Natural killer cell (primary cell): ENCODE measurements at regions not wholly inside any gene's neighbourhood (a gene's known extent, or its start where the extent isn't known, plus 50 kb on each side); places are given as distances from the start of the nearest gene placed in this dataset.

Source experiments
- ATAC-seq, 3 donors: fragments of 150-1000 bp in 2 of 3; fragments of 200-7000 bp in 1 of 3; cut with Tn5 transposase; 1 replicate in 1 of 3; 2 replicates in 2 of 3; pipeline ENCODE4 v1.10.0; 2021; ENCODE audit warnings: mild to moderate bottlenecking in 2 of 3, moderate library complexity in 2 of 3
- DNase-seq, 2 donors: peaks; one replicate each; pipeline versions ENCODE4 v3.0.0 to v3.0.0-alpha.2; 2013 to 2021; ENCODE audit warnings: mixed read lengths in 1 of 2
- H3K27ac ChIP-seq: one replicate; pipeline ENCODE4 v1.5.1; 2013; ENCODE audit warnings: mild to moderate bottlenecking, low read length
- H3K27me3 ChIP-seq: one replicate; pipeline ENCODE4 v1.6.1; 2013; ENCODE audit warnings: low read length; ENCODE audit not compliant: control insufficient read depth, insufficient read depth
- H3K36me3 ChIP-seq: one replicate; pipeline ENCODE4 v1.6.1; 2013; ENCODE audit warnings: low read length; ENCODE audit not compliant: control insufficient read depth, insufficient read depth
- H3K4me1 ChIP-seq: one replicate; pipeline ENCODE4 v1.6.1; 2013; ENCODE audit warnings: low read length; ENCODE audit not compliant: control insufficient read depth, insufficient read depth
- H3K4me3 ChIP-seq: one replicate; pipeline ENCODE4 v1.5.1; 2013; ENCODE audit warnings: low read length
- H3K9me3 ChIP-seq: one replicate; pipeline ENCODE4 v1.6.1; 2013; ENCODE audit warnings: low read length; ENCODE audit not compliant: control insufficient read depth, insufficient read depth
- H3K27ac Mint-ChIP-seq, 2 donors: one replicate each; pipeline ENCODE4 v1.8.0; 2022; ENCODE audit warnings: mild to moderate bottlenecking in 2 of 2, mixed read lengths in 2 of 2, moderate library complexity in 1 of 2
- H3K27me3 Mint-ChIP-seq, 2 donors: one replicate each; pipeline ENCODE4 v1.8.0; 2022; ENCODE audit warnings: low read depth in 2 of 2, mixed read lengths in 2 of 2
- H3K36me3 Mint-ChIP-seq: one replicate; pipeline ENCODE4 v1.8.0; 2022; ENCODE audit warnings: mixed read lengths
- H3K4me1 Mint-ChIP-seq, 2 donors: one replicate each; pipeline ENCODE4 v1.8.0; 2022; ENCODE audit warnings: mixed read lengths in 2 of 2
- H3K4me3 Mint-ChIP-seq: one replicate; pipeline ENCODE4 v1.8.0; 2022; ENCODE audit warnings: mild to moderate bottlenecking, moderate library complexity, mixed read lengths
- H3K9me3 Mint-ChIP-seq, 2 donors: one replicate each; pipeline ENCODE4 v1.8.0; 2022; ENCODE audit warnings: mixed read lengths in 2 of 2
- CTCF ChIP-seq: fragments of 200-600 bp; IDR thresholded peaks from one replicate; pipeline ENCODE4 v1.8.0; 2022; ENCODE audit warnings: antibody characterized with exemption
- WGBS: methylation state at CpG from one replicate; pipeline ENCODE4 v1.1.7; 2013; ENCODE audit warnings: missing lambda C conversion rate; ENCODE audit not compliant: insufficient coverage; 5-methylcytosine and 5-hydroxymethylcytosine counted together
- intact Hi-C: fragments of 100-400 bp; cut with micrococcal nuclease; formaldehyde crosslinking; loops from one replicate; pipeline ENCODE4 v1.14.2; 2022

GRCh38 chr5:25405850-25406249, 761.1 kb upstream of the CDH10 start:
- Histone ChIP-seq H3K4me3 (no peak overlapping the region), H3K27ac (no peak overlapping the region), H3K9me3 (peaks cover 6% of the 10 kb centered on the region), H3K27me3 (no peaks in the 10 kb centered on the region), H3K4me1 (no peaks in the 10 kb centered on the region), H3K36me3 (no peaks in the 10 kb centered on the region)
- H3K4me1 Mint-ChIP-seq, result no peaks in the 10 kb centered on the region
- H3K36me3 Mint-ChIP-seq, result no peaks in the 10 kb centered on the region
- WGBS, result 92% methylated on average over 1 of the region's 1 CpG
- DNase-seq, result no peak
- no peak for ATAC-seq
- H3K9me3 Mint-ChIP-seq, result peaks cover 17% of the 10 kb centered on the region in 2 donors
- H3K4me3 Mint-ChIP-seq, result no peak overlapping the region
- no peak for TF ChIP-seq CTCF
- intact Hi-C loops, result no loop called here
- H3K27me3 Mint-ChIP-seq, result no peaks in the 10 kb centered on the region
- H3K27ac Mint-ChIP-seq, result no peak overlapping the region

DNA sequence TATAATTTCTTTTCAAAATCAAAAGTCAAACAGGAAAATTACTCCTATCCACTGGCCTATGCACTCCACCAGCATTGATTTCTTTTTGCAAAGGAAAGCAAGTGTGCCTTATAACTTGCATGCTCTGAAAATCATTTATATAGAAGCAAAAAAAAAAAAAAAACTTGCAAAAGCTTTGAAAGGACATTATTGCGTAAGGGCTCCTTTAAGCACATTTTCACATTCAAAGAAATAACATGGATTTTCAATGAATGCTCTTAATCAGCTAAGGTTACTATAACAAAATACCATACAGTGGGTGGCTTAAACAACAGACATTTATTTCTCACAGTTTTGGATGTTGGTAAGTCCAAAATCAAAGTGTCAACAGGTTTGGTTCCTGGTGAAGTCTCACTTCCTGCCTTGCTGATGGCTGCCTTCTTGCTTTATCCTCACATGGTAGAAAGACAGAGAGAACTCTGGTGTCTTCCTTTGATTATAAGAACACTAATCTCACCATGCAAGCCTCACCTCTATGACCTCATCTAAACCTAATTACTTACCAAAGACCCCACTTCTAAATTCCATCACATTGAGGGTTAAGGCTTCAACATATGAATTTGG, 755.2 kb upstream of the CDH10 start:
- no peak overlapping the region for H3K27ac Mint-ChIP-seq
- DNase-seq, result no peak
- no peak overlapping the region for H3K4me3 Mint-ChIP-seq
- H3K36me3 Mint-ChIP-seq, result no peaks in the 10 kb centered on the region
- no peaks in the 10 kb centered on the region for H3K27me3 ChIP-seq
- no peak for TF ChIP-seq CTCF
- no peak for ATAC-seq
- H3K36me3 ChIP-seq, result no peaks in the 10 kb centered on the region
- intact Hi-C loops, result no loop called here
- no peak overlapping the region for H3K4me3 ChIP-seq
- no peaks in the 10 kb centered on the region for H3K4me1 ChIP-seq
- WGBS, result 100% methylated on average over 1 of the region's 1 CpG
- no peaks in the 10 kb centered on the region for H3K4me1 Mint-ChIP-seq
- no peak overlapping the region for H3K27ac ChIP-seq
- H3K27me3 Mint-ChIP-seq, result no peaks in the 10 kb centered on the region
- peaks cover 10 to 13% of the 10 kb centered on the region in 2 donors for H3K9me3 Mint-ChIP-seq
- H3K9me3 ChIP-seq, result no peaks in the 10 kb centered on the region

DNA sequence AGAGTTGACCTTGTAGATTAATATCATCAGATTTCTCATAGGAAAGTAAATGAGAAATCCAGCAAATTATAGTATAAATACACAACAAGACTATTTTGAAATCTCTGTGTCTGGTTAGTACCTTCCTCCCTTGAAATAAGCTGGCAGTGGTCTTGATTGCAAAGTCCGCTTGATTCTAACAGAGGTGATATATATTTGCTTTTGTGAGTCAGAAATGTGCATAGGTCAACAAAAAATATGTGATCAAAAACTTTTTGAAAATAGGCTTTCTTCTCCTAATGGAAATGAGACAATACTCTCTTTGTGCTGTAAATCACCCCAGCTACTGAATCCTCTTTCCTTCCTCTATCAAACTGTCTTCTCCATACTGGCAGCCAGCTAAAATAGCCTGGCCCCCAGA, 749.2 kb upstream of the CDH10 start:
- H3K27ac ChIP-seq, result no peak overlapping the region
- no peaks in the 10 kb centered on the region for H3K27me3 ChIP-seq
- intact Hi-C loops, result no loop called here
- Mint-ChIP-seq H3K27me3 (no peaks in the 10 kb centered on the region), H3K4me3 (no peak overlapping the region), H3K36me3 (peaks cover 17% of the 10 kb centered on the region), H3K4me1 (no peaks in the 10 kb centered on the region), H3K27ac (no peak overlapping the region), H3K9me3 (peaks cover 11 to 15% of the 10 kb centered on the region in 2 donors)
- H3K4me3 ChIP-seq, result no peak overlapping the region
- H3K36me3 ChIP-seq, result no peaks in the 10 kb centered on the region
- no peaks in the 10 kb centered on the region for H3K4me1 ChIP-seq
- no peaks in the 10 kb centered on the region for H3K9me3 ChIP-seq
- DNase-seq (no peak), ATAC-seq (no peak)
- no peak for TF ChIP-seq CTCF
- WGBS, result 71% methylated on average over 1 of the region's 1 CpG

GRCh38 chr5:25393256-25393655, 748.5 kb upstream of the CDH10 start:
- Mint-ChIP-seq H3K27me3 (no peaks in the 10 kb centered on the region), H3K36me3 (peaks cover 17% of the 10 kb centered on the region), H3K4me1 (no peaks in the 10 kb centered on the region), H3K4me3 (no peak overlapping the region), H3K27ac (no peak overlapping the region), H3K9me3 (peaks cover 11 to 15% of the 10 kb centered on the region in 2 donors)
- intact Hi-C loops, result no loop called here
- no peak overlapping the region for H3K27ac ChIP-seq
- TF ChIP-seq CTCF, result no peak
- no peak for DNase-seq
- H3K27me3 ChIP-seq, result no peaks in the 10 kb centered on the region
- 93% methylated on average over 1 of the region's 1 CpG for WGBS
- H3K4me3 ChIP-seq, result no peak overlapping the region
- H3K4me1 ChIP-seq, result no peaks in the 10 kb centered on the region
- no peaks in the 10 kb centered on the region for H3K9me3 ChIP-seq
- ATAC-seq, result no peak
- no peaks in the 10 kb centered on the region for H3K36me3 ChIP-seq
